AG09309 (cell line): ENCODE measurements at regions not wholly inside any gene's neighbourhood (a gene's known extent, or its start where the extent isn't known, plus 50 kb on each side); places are given as distances from the start of the nearest gene placed in this dataset.
"Not testable (repeated sequence)": the region's sequence is repeated elsewhere in the genome, so short reads cannot be mapped to it uniquely, and the experiment has no call there.

ENCODE experiments used
- DNase-seq: peaks from one replicate; pipeline ENCODE4 v3.0.0-alpha.2; 2010; ENCODE audit warnings: low read depth
- H3K4me3 ChIP-seq: 2 replicates; pipeline ENCODE4 v1.5.1; 2011; ENCODE audit warnings: mild to moderate bottlenecking, low read depth, low read length, moderate library complexity; ENCODE audit not compliant: control insufficient read depth
- TF ChIP-seq, protein P1 (sequence below): IDR thresholded peaks from 2 replicates; pipeline ENCODE4 v1.5.1; 2011; ENCODE audit warnings: mild to moderate bottlenecking, low read depth, low read length, inconsistent platforms; ENCODE audit not compliant: insufficient read depth, control insufficient read depth; ENCODE audit errors: missing control alignments

DNA sequence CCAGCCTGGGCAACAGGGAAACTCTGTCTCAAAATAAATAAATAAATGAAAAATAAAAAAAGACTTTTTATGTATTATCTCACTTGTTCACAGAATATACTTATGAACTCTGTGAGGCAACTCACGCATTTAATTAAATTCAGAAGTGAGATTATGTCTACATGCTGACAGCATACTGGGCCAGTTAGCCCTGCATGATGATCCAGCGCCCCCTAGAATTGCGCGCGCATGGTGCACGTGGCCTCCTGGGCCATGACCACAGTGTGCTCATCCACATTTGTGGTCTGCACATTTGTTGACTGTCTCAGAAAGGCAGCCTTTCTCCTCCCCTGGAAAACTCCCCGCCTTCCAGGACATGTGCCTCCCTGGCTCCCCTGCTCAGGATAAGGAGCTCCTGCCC is 64.8 kb upstream of the METTL9 start:
- TF ChIP-seq, protein P1, sequence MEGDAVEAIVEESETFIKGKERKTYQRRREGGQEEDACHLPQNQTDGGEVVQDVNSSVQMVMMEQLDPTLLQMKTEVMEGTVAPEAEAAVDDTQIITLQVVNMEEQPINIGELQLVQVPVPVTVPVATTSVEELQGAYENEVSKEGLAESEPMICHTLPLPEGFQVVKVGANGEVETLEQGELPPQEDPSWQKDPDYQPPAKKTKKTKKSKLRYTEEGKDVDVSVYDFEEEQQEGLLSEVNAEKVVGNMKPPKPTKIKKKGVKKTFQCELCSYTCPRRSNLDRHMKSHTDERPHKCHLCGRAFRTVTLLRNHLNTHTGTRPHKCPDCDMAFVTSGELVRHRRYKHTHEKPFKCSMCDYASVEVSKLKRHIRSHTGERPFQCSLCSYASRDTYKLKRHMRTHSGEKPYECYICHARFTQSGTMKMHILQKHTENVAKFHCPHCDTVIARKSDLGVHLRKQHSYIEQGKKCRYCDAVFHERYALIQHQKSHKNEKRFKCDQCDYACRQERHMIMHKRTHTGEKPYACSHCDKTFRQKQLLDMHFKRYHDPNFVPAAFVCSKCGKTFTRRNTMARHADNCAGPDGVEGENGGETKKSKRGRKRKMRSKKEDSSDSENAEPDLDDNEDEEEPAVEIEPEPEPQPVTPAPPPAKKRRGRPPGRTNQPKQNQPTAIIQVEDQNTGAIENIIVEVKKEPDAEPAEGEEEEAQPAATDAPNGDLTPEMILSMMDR: peak; percentile 14
- H3K4me3 ChIP-seq, DNase-seq: not testable (repeated sequence)

GRCh38 chr16:21535201-21535600 is 64.2 kb upstream of the METTL9 start:
- not testable (repeated sequence) for H3K4me3 ChIP-seq, DNase-seq

GRCh38 chr16:21536740-21537139 is 62.6 kb upstream of the METTL9 start:
- not testable (repeated sequence) for DNase-seq

GRCh38 chr16:21537598-21537997 is 61.8 kb upstream of the METTL9 start:
- not testable (repeated sequence) for H3K4me3 ChIP-seq, DNase-seq

More at GRCh38 chr16:21536740-21537139, 62.6 kb upstream of the METTL9 start:
- H3K4me3 ChIP-seq: not testable (repeated sequence)

DNA sequence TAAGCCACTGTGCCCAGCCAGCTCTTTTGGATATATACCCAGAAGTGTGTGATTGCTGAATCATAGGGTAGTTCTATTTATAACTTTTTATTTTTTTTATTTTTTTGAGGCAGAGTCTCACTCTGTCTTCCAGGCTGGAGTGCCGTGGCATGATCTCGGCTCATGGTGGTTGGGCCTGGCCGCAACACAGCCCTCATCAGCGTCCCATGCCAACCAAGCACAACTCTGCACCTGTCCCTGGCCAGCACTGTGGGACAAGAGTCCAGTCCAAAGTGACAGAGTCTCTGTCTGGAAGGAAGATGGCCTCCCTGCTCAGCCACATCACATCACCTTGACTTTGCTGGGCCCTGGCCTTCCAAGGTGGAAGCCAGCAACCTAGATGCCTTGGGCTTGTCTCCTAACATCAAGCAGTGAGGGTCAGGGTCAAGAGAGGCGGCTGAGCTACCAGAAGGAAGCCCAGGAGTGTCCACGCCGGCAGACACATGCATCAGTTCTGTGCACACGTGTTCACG is 60.2 kb upstream of the METTL9 start:
- DNase-seq, H3K4me3 ChIP-seq: not testable (repeated sequence)

DNA sequence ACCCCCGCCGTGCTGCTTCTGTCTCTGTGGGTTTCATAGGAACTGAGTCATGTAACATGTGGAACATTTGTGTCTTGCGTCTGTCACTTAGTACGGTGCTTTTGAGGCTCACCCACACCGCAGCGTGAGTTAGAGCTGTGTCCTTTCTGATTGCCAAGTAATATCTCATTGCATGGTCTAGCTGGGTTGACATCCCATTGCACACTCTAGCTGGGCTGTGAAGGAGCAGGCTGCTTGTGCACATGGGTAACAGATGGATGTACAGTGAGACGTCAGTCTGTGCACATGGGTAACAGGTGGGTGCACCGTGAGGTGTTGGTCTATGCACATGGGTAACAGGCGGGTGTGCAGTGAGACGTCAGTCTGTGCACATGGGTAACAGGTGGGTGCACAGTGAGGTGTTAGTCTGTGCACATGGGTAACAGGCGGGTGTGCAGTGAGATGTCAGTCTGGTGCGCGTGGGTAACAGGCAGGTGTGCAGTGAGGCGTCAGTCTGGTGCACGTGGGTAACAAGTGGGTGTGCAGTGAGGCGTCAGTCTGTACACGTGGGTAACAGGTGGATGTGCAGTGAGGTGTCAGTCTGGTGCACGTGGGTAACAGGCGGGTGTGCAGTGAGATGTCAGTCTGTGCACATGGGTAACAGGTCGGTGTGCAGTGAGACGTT is 58.5 kb upstream of the METTL9 start:
- DNase-seq, H3K4me3 ChIP-seq: not testable (repeated sequence)

DNA sequence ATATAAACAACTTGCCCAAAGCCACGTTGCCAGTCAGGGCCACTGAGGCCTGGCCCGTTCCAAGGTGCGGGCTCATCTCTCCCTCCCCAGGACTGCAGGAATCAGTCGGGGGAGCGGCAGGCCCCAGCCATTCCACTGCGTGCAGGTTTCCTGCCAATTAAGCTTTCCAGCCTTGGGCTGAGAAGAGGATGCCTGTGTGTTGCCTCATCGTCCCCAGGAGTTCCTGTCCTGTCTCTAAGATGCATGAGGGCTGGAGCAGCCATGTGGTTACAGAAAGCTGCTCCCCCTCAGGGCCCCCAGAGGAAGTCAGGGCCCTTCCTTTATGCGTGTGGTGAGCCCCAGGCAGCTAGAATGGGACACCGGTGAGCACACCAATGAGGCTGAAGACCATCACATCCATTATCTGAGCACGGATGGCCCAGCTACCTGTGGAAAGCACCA is 57.7 kb upstream of the METTL9 start:
- not testable (repeated sequence) for DNase-seq, H3K4me3 ChIP-seq

- H3K4me3 ChIP-seq, DNase-seq: not testable (repeated sequence)
Observed at GRCh38 chr16:21542075-21542474, 57.3 kb upstream of the METTL9 start.

DNA sequence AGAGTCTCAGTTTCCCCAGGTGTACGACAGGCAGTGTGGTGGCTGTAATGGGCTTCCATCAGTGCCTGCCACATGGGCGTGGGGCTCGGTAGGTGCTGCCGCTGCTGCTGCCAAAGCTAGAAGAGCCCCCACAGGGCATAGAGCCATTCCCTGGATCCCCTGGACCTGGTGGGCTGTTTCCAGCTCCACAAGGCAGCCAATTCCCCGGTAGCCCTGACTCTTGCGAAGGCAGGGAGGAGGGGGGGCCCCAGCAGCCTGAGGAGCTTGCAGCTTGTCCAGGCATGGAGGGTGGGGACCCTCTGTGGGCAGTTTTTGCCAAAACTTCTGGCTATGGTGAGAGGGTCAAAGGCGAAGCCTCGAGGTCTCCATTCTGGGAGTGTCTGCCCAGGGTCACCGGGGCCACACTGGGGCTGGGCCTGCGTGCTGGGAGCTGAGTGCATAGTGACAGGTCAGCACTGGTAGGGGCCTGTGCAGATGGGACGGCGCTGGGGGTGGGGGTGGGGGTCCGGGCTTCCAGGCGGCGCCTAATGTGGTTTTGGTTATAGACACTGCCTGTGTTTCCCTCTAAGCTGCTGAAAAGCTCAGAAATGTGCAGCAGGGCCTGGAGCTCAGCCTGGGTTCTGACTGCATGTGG is 56.8 kb upstream of the METTL9 start:
- H3K4me3 ChIP-seq, DNase-seq: not testable (repeated sequence)

DNA sequence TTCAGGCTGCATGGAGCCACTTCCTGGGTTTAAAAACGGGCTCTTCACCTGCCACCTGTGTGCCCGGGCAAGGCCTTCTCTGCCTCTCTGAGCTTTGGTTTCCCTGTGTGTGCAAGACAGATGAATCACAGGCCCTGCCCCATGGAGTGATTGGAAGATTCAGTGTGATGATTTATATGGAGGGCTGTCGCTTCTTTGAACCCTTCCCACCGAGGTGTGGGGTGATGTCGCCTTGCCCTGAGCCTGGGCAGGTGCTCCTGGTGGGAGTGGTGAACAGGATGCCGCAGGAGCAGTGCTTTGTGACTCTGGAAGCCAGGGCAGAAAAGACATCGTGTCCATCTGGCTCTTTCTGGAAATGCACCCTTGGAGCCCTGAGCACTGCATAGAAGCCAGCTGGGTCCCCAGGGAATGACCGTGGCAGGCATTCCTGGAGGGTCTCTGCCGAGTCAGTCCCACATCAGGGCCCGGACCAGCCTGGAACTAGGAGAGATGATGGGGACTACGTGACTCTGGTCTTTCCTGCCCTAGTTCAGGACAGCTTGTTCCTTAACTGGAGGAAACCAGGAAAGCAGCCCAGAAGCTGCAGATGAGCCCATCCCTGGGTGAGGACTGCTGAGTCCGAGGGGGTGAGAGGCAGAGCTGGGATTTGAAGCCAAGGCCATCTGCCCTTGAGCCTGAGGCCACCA is 56.1 kb upstream of the METTL9 start:
- H3K4me3 ChIP-seq, DNase-seq: not testable (repeated sequence)

- H3K4me3 ChIP-seq, DNase-seq: not testable (repeated sequence)
Observed at GRCh38 chr16:21545664-21546326, 53.6 kb upstream of the METTL9 start.

- DNase-seq, H3K4me3 ChIP-seq: not testable (repeated sequence)
Observed at GRCh38 chr16:21549396-21549795, 50.0 kb upstream of the METTL9 start.
